ES-I3 (cell line): ENCODE measurements at regions not wholly inside any gene's neighbourhood (a gene's known extent, or its start where the extent isn't known, plus 50 kb on each side); places are given as distances from the start of the nearest gene placed in this dataset.
"Not testable (repeated sequence)": the region's sequence is repeated elsewhere in the genome, so short reads cannot be mapped to it uniquely, and the experiment has no call there.

Experiments
- H3K36me3 ChIP-seq: 2 replicates; pipeline ENCODE4 v1.6.1; 2013; ENCODE audit warnings: mild to moderate bottlenecking, low read length, control low read depth, moderate library complexity; ENCODE audit not compliant: insufficient read depth
- H3K4me1 ChIP-seq: 2 replicates; pipeline ENCODE4 v1.6.1; 2013; ENCODE audit warnings: mild to moderate bottlenecking, control low read depth, low read length; ENCODE audit not compliant: insufficient read depth
- H3K9ac ChIP-seq: 2 replicates; pipeline ENCODE4 v1.6.1; 2013; ENCODE audit warnings: low read depth, mild to moderate bottlenecking, low read length, moderate library complexity
- H3K9me3 ChIP-seq: 2 replicates; pipeline ENCODE4 v1.6.1; 2013; ENCODE audit warnings: mild to moderate bottlenecking, low read length, moderate library complexity; ENCODE audit not compliant: control insufficient read depth, insufficient read depth

DNA sequence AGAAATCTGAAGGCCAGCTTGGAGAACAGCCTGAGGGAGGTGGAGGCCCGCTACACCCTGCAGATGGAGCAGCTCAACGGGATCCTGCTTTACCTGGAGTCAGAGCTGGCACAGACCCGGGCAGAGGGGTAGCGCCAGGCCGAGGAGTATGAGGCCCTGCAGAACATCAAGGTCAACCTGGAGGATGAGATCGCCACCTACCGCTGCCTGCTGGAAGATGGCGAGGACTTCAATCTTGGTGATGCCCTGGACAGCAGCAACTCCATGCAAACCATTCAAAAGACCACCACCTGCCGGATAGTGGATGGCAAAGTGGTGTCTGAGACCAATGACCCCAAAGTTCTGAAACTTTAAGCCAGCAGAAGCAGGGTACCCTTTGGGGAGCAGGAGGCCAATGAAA is 318.4 kb downstream of the ZFHX3 start:
- not testable (repeated sequence) for H3K36me3 ChIP-seq, H3K4me1 ChIP-seq, H3K9me3 ChIP-seq, H3K9ac ChIP-seq

DNA sequence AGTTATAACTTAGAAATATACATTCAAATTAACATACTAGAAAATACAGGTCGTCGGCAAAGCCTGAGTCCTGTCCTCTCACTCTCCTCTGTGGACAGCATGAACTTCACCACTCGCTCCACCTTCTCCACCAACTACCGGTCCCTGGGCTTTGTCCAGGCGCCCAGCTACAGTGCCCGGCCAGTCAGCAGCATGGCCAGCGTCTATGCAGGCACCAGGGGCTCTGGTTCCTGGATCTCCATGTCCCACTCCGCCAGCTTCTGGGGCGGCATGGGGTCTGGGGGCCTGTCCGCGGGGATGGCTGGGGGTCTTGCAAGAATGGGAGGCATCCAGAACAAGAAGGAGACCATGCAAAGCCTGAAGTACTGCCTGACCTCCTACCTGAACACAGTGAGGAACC is 319.4 kb downstream of the ZFHX3 start:
- Histone ChIP-seq H3K9me3 (no peaks in the 10 kb centered on the region), H3K36me3 (no peaks in the 10 kb centered on the region), H3K9ac (no peak overlapping the region), H3K4me1 (peaks cover under 1% of the 10 kb centered on the region; the same call in 1 of the 2 replicates)

DNA sequence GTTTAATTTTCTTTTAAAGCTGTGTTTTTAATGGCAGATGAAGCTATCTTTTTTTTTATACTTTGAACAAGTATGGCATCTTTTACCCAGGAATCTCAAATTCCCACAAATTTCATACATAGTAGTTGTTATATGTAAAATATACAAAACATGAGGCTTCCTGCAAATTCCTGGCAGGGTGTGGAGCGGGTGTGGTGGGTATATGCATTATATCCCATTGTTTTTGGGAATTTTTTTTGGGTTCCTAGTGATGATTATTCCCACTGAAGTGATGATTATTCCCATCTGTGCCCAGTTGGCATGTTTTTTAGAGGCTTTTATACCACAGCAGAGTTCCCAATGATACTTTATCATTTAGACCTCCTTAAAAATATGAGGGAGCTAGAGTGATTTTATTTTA is 320.4 kb downstream of the ZFHX3 start:
- Histone ChIP-seq H3K9ac (no peak overlapping the region), H3K4me1 (peaks cover 9% of the 10 kb centered on the region), H3K36me3 (no peaks in the 10 kb centered on the region), H3K9me3 (no peaks in the 10 kb centered on the region)

DNA sequence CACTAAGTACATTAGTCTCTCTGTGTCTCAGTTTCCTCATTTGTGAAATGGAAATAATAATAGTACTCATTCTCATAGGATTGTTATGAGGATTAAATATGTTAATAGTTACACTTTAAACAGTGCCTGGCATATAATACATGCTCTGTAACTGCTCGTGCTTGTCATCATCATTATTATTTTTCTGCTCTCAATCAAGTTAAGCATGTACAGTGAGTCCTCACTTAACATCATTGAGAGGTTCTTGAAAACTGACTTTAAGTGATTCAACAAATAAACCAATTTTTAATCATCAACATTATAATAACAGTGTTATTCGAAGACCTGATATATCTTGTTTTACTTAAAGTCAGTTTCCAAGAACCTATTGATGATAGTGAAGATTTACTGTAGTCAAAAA is 322.3 kb downstream of the ZFHX3 start:
- Histone ChIP-seq H3K9ac (no peak overlapping the region), H3K36me3 (no peaks in the 10 kb centered on the region), H3K4me1 (peaks cover 9% of the 10 kb centered on the region), H3K9me3 (no peaks in the 10 kb centered on the region)

DNA sequence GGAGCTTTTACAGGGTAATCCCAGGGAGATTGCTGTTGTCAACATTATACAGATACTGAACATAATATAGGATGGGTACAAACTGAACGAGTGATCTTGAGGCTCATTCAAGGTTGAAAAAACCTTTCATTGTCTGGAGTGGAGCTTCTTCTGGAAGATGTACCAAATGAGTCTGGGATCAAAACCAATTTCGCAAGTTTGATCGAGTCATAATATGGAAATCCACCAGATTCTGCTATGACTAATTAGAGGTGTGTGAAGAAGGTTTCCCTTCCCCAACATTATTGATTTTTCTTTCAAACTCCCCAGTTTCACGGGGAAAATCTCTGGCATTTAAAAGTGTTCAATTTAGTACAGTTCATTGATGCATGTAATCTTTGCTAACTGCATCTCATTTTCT is 324.1 kb downstream of the ZFHX3 start:
- Histone ChIP-seq H3K4me1 (peaks cover 9% of the 10 kb centered on the region), H3K36me3 (no peaks in the 10 kb centered on the region), H3K9ac (no peak overlapping the region), H3K9me3 (no peaks in the 10 kb centered on the region)

DNA sequence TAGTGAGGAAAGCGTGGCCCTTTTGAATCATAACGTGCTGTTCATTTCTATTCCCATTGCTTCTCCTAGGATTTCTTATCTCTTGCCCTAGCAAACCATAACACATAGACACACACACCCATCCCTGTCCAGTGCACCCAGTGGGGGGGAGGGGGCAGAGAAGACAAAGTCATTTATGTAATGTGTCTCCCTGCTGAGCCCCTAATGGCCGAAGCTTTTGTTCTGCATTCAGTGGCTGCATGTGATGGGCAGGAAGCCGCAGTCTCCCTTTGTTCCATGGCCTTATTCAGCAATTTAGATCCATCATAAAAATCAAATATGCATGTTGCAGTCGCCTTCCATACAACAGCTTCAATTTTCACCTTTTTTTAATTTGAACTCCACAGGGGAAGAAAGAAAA is 325.4 kb downstream of the ZFHX3 start:
- Histone ChIP-seq H3K9ac (no peak overlapping the region), H3K36me3 (no peaks in the 10 kb centered on the region), H3K9me3 (no peaks in the 10 kb centered on the region), H3K4me1 (peaks cover 9% of the 10 kb centered on the region)

DNA sequence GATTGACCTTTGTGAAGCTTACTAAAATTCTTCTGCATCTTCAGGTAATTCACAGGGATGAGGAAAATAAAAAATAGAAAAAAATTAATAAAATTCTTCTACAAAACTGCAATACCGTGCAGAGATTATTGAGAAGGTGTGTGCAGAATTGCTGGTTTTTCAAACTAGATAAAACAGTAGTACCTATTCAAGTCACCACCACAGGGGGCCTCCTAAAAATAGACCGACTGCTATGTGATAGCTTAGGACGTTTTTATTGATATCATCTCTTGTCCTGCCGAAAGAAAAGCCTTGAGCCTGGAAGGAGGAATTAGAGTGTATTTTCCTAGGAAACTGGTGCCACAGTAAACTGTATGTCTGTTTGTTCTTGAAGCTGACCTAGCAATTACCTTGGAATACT is 325.9 kb downstream of the ZFHX3 start:
- Histone ChIP-seq H3K4me1 (peaks cover 9% of the 10 kb centered on the region), H3K9me3 (no peaks in the 10 kb centered on the region), H3K36me3 (no peaks in the 10 kb centered on the region), H3K9ac (no peak overlapping the region)

DNA sequence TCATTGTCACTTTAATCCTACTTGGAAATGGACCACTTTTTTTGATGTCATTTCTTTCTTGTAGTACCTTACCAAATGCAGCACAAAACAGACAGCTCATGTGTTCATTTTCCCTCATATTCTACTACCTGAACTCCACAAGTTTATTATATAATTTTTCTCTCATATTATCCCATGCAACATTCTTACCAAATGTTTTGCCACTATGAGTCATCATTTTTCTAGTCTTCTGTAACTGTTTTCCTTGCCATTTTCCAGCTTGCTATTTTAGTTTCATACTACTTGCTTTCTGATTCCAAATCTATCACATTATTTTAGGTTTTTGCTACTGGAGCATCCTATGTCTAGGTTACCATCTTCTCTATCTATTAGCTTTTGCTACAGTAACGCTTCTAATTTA is 332.7 kb downstream of the ZFHX3 start:
- no peaks in the 10 kb centered on the region for H3K4me1 ChIP-seq
- no peaks in the 10 kb centered on the region; the same call in 1 of the 2 replicates for H3K9me3 ChIP-seq
- no peaks in the 10 kb centered on the region for H3K36me3 ChIP-seq
- H3K9ac ChIP-seq: no peak overlapping the region

DNA sequence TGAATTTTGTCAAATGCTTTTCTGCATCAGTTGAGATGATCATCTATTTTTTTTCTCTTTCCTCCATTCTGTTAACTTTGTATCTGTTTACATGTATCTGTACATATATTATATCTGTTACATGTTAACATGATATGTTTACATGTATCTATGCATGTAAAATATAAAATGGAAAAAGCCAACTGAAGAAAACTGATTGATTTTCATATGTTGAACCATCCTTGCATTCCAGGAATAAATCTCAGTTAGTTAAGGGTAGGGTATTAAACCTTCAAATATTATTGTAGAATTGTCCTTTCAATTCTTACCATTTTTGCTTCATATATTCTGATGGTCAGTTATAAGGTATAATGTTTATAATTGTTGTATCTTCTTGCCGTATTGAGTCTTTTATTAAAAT is 336.1 kb downstream of the ZFHX3 start:
- no peak overlapping the region for H3K9ac ChIP-seq
- H3K36me3 ChIP-seq: no peaks in the 10 kb centered on the region; the same call in 1 of the 2 replicates

DNA sequence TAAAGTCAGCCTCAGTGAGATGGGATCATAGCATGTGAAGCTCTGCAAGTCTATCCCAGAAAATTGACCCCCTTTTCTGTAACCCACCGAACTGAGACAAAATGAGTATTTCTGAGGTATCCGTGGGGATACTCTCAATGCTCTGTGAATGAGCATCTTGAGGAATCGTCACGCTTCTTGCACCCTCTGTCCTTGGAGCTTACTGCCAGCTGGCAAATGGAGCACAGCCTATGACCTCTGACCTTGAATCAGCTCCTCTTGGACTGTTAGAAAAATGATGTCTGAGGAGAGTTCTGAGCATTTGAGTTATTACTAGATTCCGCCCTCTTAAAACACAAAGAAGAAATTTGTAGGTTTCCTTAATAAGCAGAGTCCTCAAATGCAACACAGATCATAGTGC is 342.1 kb downstream of the ZFHX3 start:
- Histone ChIP-seq H3K9ac (no peak overlapping the region), H3K4me1 (no peaks in the 10 kb centered on the region), H3K36me3 (no peaks in the 10 kb centered on the region; the same call in 1 of the 2 replicates), H3K9me3 (peaks cover 2% of the 10 kb centered on the region)

More for the DNA sequence above, 336.1 kb downstream of the ZFHX3 start:
- Histone ChIP-seq H3K9me3 (peaks cover 2% of the 10 kb centered on the region), H3K4me1 (no peaks in the 10 kb centered on the region)

DNA sequence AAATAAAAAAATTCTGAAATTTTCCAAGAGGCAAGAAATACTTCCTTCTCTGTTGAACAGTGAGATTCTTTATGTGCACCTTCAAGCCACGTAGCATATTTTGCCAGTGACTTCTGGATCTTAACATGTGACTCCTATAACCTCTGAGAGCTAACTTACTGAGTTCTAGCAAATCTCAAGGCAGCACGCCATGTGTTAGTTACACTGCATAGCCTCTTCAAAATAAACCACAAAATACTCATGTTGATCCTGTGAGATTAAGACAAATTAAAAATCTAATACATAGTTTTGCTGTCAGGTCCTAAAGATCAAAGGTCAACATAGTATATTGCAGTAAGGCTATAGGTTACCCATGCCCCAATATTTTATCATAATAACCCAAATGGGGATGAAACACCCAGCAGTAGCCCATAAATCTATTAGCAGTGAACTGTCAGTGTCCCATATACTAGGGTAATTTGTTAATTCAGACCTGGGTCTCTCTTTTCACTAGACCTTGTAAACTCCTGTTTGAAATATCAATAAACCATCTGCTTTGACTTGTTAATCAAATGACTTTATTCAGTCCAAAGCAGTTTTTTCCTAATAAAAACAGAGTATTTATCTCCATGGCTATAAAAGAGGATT is 343.1 kb downstream of the ZFHX3 start:
- peaks cover 2% of the 10 kb centered on the region; the same call in 1 of the 2 replicates for H3K9me3 ChIP-seq
- no peak overlapping the region for H3K9ac ChIP-seq
- H3K4me1 ChIP-seq: no peaks in the 10 kb centered on the region
- H3K36me3 ChIP-seq: no peaks in the 10 kb centered on the region; the same call in 1 of the 2 replicates

DNA sequence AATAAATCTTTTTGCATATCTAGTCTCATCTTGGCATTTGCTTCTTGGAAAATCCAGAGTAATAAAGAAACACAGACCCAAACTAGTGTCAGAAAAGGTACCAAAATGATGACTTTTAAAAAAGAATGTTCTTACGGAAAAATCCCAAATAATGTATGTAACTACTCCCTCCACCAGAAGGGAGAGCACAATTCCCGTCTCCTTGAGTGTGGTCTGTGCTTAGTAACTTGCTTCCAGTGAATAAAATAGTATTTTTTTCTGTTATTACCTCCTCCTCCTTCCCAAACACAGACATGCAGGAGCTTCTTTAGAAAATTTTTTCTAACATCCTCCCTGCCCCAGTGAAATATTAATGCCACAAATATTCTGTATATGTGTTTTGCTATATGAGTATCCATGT is 358.1 kb downstream of the ZFHX3 start:
- H3K4me1 ChIP-seq: no peaks in the 10 kb centered on the region
- H3K9ac ChIP-seq: no peak overlapping the region
- no peaks in the 10 kb centered on the region for H3K36me3 ChIP-seq
- H3K9me3 ChIP-seq: no peaks in the 10 kb centered on the region

DNA sequence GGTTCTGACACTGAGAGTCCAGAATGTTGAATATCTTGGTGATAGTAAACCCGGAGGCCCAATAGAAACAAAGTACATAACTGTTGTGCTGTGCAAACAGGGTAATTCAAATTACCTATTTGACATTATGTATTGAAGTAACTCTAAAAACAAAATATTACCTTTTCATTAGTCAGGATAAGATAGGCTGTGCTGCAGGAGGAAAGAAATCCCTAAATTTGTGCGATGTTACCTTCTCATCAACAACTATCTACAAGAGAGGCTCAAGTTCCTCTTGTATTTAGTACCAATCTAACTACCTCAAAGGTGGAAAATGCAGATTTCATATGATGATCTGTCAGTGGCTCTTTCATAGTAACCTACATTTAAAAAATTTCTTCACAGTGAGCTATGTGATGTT is 367.2 kb downstream of the ZFHX3 start:
- no peak overlapping the region for H3K9ac ChIP-seq
- H3K4me1 ChIP-seq: no peaks in the 10 kb centered on the region
- H3K9me3 ChIP-seq: no peaks in the 10 kb centered on the region
- no peaks in the 10 kb centered on the region for H3K36me3 ChIP-seq

DNA sequence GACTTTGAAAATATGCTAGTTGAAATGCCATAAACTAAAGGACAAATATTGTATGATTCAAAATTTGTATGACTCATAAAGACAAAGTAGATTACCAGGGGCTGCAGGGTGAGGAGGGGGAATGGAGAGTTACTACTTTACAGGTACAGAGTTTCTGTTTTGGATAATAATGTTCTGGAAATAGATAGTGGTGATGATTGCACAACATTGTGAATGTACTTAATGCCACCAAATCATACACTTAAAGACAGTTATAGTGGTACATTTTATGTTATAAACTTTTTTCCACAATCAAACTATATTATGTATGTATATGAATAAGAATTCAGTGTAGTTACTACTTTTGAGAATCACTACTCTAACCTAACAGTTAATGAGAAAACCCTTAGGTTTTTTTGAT is 368.1 kb downstream of the ZFHX3 start:
- no peak overlapping the region for H3K9ac ChIP-seq
- no peaks in the 10 kb centered on the region for H3K4me1 ChIP-seq
- H3K9me3 ChIP-seq: no peaks in the 10 kb centered on the region
- H3K36me3 ChIP-seq: no peaks in the 10 kb centered on the region

DNA sequence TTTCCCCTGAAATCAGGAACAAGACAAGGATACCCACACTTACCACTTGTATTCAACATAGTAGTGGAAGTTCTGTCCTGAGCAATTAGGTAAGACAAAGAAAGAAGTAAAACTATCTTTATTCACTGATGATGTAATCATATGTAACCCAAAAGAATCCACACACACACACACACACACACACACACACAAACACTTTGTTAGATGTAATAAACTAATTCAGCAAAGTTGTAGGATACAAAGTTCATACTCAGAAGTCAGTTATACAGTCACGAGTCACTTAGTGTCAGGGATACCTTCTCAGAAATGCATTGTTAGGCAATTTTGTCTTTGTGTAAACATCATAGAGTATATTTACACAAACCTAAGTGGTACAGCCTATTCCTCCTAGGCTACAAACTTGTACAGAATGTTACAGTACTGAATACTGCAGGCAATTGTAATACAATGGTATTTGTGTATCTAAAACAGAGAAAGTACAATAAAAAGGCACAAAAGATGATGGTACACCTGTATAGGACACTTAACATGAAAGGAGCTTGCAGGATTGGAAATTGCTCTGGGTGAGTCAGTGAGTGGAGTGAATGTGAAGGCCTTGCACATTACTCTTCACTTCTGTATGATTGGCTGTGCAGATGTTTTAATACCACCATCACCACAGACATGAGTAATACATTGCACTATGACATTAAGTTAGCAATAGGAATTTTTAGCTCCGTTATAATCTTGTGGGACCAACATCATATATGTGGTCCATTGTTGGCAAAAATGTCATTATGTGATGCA is 370.1 kb downstream of the ZFHX3 start:
- Histone ChIP-seq H3K9ac (no peak overlapping the region), H3K4me1 (no peaks in the 10 kb centered on the region), H3K36me3 (no peaks in the 10 kb centered on the region), H3K9me3 (no peaks in the 10 kb centered on the region)
